Neural crest cell (in vitro differentiated cells): ENCODE measurements at regions not wholly inside any gene's neighbourhood (a gene's known extent, or its start where the extent isn't known, plus 50 kb on each side); places are given as distances from the start of the nearest gene placed in this dataset.

ENCODE experiments used
- DNase-seq: peaks from one replicate; pipeline ENCODE4 v3.0.0; 2021; ENCODE audit warnings: low read depth, mixed read lengths, low spot score
- H3K27ac Mint-ChIP-seq: one replicate; pipeline ENCODE4 v1.8.0; 2021; ENCODE audit warnings: mild to moderate bottlenecking, mixed read lengths; ENCODE audit not compliant: unreplicated experiment
- H3K27me3 Mint-ChIP-seq: 2 replicates; pipeline ENCODE4 v1.8.0; 2021; ENCODE audit warnings: low read depth, mild to moderate bottlenecking, mixed read lengths
- H3K36me3 Mint-ChIP-seq: 2 replicates; pipeline ENCODE4 v1.8.0; 2021; ENCODE audit warnings: low read depth, mild to moderate bottlenecking, mixed read lengths
- H3K4me1 Mint-ChIP-seq: 2 replicates; pipeline ENCODE4 v1.8.0; 2021; ENCODE audit warnings: mixed read lengths
- H3K4me3 Mint-ChIP-seq: one replicate; pipeline ENCODE4 v1.8.0; 2021; ENCODE audit warnings: mild to moderate bottlenecking, mixed read lengths
- H3K9me3 Mint-ChIP-seq: 2 replicates; pipeline ENCODE4 v1.8.0; 2021; ENCODE audit warnings: mixed read lengths
- TF ChIP-seq, protein P1 (sequence below): fragments of 200-600 bp; sonication (generic); conservative IDR thresholded peaks from 2 replicates; pipeline ENCODE4 v1.5.0; 2021; ENCODE audit warnings: antibody characterized with exemption, mild to moderate bottlenecking

DNA sequence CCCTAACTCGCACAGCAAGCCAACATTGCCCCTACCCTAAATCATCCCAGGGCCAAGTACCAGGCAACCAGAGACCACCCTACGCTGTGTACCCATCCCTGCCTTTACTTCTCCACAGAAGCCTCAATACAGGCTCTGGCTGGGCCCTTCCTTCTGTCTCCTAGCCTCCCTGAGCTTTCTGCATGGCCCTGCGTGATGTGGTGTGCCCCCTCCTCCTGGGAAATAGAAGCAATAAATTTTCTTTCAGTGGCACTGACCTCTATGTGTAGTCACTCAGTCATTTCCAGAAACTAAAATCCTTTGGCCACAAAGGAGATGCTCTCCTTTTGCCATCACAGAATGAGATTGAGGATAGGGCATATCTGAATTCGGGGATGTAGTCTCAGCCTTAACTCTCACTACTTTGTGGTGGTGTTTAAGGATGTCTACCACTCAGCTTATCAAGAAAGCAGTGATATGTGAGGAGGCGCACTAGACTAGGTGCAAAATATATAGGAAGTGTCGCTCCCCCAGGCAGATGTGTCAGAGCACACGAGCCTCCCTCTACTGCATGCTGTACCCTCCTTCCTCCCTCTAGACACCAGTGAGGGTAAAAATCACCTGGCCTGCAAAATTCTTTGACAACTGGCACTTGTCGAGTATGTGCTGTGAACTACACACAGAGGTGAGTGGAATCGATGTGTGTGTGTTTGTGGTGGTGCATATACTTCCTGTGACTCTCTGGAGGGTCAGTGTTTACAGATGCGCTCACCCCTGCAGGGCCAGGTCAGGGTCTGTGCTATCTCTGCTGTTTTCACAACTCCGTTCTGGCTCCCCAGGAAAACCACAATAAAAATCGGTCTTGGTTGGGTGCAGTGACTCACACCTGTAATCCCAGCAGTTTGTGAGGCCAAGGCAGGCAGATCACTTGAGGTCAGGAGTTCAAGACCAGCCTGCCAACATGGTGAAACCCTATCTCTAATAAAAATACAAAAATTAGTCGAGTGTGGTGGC is 825.9 kb upstream of the IGFBP3 start:
- Mint-ChIP-seq H3K27ac (no peak overlapping the region), H3K4me3 (no peak overlapping the region), H3K4me1 (peaks cover 12% of the 10 kb centered on the region), H3K9me3 (peaks cover 2% of the 10 kb centered on the region), H3K36me3 (no peaks in the 10 kb centered on the region), H3K27me3 (no peaks in the 10 kb centered on the region)
- TF ChIP-seq, protein P1, sequence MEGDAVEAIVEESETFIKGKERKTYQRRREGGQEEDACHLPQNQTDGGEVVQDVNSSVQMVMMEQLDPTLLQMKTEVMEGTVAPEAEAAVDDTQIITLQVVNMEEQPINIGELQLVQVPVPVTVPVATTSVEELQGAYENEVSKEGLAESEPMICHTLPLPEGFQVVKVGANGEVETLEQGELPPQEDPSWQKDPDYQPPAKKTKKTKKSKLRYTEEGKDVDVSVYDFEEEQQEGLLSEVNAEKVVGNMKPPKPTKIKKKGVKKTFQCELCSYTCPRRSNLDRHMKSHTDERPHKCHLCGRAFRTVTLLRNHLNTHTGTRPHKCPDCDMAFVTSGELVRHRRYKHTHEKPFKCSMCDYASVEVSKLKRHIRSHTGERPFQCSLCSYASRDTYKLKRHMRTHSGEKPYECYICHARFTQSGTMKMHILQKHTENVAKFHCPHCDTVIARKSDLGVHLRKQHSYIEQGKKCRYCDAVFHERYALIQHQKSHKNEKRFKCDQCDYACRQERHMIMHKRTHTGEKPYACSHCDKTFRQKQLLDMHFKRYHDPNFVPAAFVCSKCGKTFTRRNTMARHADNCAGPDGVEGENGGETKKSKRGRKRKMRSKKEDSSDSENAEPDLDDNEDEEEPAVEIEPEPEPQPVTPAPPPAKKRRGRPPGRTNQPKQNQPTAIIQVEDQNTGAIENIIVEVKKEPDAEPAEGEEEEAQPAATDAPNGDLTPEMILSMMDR, result no peak
- DNase-seq, result no peak

DNA sequence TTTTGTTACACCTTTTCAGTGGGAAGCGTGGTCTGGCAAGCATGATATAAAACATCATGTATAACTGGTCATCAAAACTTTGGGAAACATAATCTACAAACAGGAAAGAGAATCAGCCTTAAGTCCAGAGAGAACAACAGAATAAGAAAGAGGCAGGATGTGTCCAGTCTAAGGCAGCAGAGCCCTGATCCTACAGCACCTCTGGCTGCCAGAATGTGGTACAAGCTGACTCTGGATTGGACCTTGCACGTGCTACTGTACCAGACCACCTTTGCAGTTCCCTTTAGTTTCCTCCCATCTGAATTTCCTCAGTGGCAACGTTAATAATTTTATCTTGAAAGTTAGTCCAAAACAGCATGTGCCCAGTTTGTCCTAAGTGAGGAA is 824.6 kb upstream of the IGFBP3 start:
- Mint-ChIP-seq H3K4me3 (no peak overlapping the region), H3K27me3 (no peaks in the 10 kb centered on the region), H3K9me3 (peaks cover 3% of the 10 kb centered on the region), H3K4me1 (peaks cover 12% of the 10 kb centered on the region), H3K27ac (no peak overlapping the region), H3K36me3 (no peaks in the 10 kb centered on the region)
- DNase-seq, result no peak
- TF ChIP-seq, protein P1, result no peak

DNA sequence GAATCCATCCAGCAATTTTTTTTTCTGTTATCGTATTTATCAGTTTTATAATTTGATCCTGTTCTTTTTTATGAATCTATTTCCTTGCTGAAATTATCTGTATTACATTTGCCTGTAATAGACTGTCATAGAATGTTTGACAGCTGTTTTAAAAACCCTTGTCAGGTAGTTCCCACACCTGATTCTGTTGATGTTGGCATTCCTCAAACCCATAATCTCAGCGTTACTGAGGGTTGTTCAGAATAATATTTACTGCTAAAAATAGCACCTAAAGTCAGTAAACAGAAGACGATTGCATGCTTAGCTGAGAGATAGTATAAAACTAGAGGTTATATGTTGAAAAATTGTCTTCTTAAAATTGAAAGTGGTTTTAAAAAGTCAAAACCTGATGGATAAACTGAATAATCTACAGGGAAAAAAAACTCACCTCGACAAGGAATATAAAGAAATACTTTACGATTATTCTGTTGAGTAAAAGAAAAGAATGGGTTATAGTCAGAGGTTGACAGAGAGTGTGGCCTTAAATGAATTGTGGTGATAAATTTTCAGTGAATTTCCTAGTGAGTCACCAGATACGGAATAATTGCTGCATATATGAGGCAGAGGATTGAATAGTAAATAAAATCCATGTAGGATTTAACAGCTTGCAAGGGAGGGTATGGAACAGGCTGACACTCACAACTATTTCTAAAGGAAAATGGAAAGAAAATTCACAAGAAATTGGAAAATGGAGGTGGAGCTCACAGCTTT is 824.1 kb upstream of the IGFBP3 start:
- no peak overlapping the region for H3K4me3 Mint-ChIP-seq
- peaks cover 3% of the 10 kb centered on the region for H3K9me3 Mint-ChIP-seq
- H3K36me3 Mint-ChIP-seq, result no peaks in the 10 kb centered on the region
- TF ChIP-seq, protein P1, result no peak
- peaks cover 12% of the 10 kb centered on the region for H3K4me1 Mint-ChIP-seq
- no peaks in the 10 kb centered on the region for H3K27me3 Mint-ChIP-seq
- H3K27ac Mint-ChIP-seq, result no peak overlapping the region
- DNase-seq, result no peak

DNA sequence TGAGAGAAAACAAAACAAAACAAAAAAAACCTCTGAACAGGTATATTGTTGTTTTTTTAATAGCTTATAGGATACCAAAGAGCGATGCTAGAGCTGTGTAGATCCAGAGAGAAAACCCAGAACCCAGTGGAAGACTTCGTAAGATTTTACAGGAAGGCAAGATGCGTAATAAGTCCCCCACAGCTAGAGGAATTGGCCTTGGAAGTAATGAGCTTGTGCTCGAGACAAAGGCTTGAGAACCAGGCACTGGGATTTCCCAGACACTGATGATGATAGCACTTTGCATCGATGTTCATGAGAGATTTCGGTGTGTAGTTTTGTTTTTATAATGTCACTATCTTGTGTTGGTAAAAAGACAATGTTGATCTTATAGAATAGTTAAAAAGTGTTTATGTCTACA is 821.5 kb upstream of the IGFBP3 start:
- DNase-seq, result no peak
- Mint-ChIP-seq H3K4me1 (no peaks in the 10 kb centered on the region), H3K27me3 (no peaks in the 10 kb centered on the region), H3K27ac (no peak overlapping the region), H3K9me3 (peaks cover 3% of the 10 kb centered on the region), H3K36me3 (no peaks in the 10 kb centered on the region), H3K4me3 (no peak overlapping the region)
- TF ChIP-seq, protein P1, result no peak

DNA sequence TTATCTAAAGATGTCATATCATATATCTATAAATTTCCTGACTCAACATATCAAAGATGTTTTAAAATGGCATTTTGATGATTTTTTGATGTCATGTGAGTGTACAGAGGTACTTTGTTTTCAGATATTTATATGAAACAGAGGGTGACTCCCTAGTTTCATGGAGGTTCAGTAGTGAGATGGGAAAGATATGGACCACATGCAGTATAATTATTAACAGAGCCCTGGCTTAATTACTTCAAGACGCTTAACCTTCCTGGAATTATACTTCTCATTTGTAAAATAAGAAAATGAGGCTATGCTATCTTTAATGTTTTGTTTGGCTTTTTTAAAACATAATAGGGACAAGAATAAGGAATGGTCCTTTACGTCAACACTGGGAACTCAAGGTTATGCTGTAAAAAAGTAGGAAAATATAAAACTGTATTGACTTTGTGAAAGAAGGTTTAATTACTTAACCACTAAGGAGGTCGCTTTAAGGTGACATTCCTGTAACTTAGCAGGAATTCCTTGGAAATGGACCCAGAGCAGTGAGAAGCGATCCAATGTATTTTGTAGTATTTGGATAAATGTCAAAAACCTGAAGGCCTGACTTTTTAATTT is 821.0 kb upstream of the IGFBP3 start:
- Mint-ChIP-seq H3K4me1 (no peaks in the 10 kb centered on the region), H3K27ac (no peak overlapping the region), H3K4me3 (no peak overlapping the region), H3K36me3 (no peaks in the 10 kb centered on the region), H3K27me3 (no peaks in the 10 kb centered on the region), H3K9me3 (peaks cover 3% of the 10 kb centered on the region)
- DNase-seq, result no peak
- TF ChIP-seq, protein P1, result no peak
